GM12878 (cell line): ENCODE measurements at regions not wholly inside any gene's neighbourhood (a gene's known extent, or its start where the extent isn't known, plus 50 kb on each side); places are given as distances from the start of the nearest gene placed in this dataset.

Experiments used
- ATF7 ChIP-seq: fragments of 450-650 bp; IDR thresholded peaks from 2 replicates; pipeline ENCODE4 v1.6.1; 2016; ENCODE audit warnings: low read depth, mild to moderate bottlenecking
- CTCF ChIP-seq, 3 experiments: IDR thresholded peaks in 2 of 3; conservative IDR thresholded peaks in 1 of 3; 2 replicates each; pipeline ENCODE4 v1.5.1; 2011; ENCODE audit warnings: low read depth in 3 of 3, low read length in 3 of 3, mild to moderate bottlenecking in 3 of 3, control low read depth in 2 of 3, moderate library complexity in 2 of 3, inconsistent platforms in 1 of 3, mixed read lengths in 1 of 3; ENCODE audit not compliant: control insufficient read depth in 2 of 3, insufficient read depth in 1 of 3; ENCODE audit errors: extremely low read depth in 1 of 3
- E2F4 ChIP-seq: IDR thresholded peaks from 2 replicates; pipeline ENCODE4 v1.6.1; 2012; ENCODE audit warnings: low read depth, low read length, improper control_type of control experiment
- ELK1 ChIP-seq: IDR thresholded peaks from 2 replicates; pipeline ENCODE4 v1.6.1; 2012; ENCODE audit warnings: low read depth, low read length, improper control_type of control experiment
- EZH2 ChIP-seq: IDR thresholded peaks from 2 replicates; pipeline ENCODE4 v1.6.1; 2012; ENCODE audit warnings: low read depth, mild to moderate bottlenecking, control low read depth, inconsistent platforms, low read length, borderline replicate concordance; ENCODE audit not compliant: control insufficient read depth
- FOS ChIP-seq: IDR thresholded peaks from 3 replicates; pipeline ENCODE4 v1.6.1; 2011; ENCODE audit warnings: borderline replicate concordance; ENCODE audit not compliant: insufficient read length; ENCODE audit errors: extremely low read depth
- IRF4 ChIP-seq: IDR thresholded peaks from 2 replicates; pipeline ENCODE4 v1.6.1; 2011; ENCODE audit warnings: low read depth, low read length
- MYC ChIP-seq: IDR thresholded peaks from 2 replicates; pipeline ENCODE4 v1.6.1; 2011; ENCODE audit warnings: mild to moderate bottlenecking, low read length, moderate library complexity, inconsistent platforms; ENCODE audit not compliant: insufficient read depth, insufficient replicate concordance, insufficient read length, severe bottlenecking
- POLR2A ChIP-seq: IDR thresholded peaks from 2 replicates; pipeline ENCODE4 v1.6.1; 2011; ENCODE audit warnings: low read depth, mild to moderate bottlenecking, low read length
- SP1 ChIP-seq: IDR thresholded peaks from one replicate; pipeline ENCODE4 v1.6.1; 2011; ENCODE audit warnings: low read depth, low read length
- SREBF1 ChIP-seq: IDR thresholded peaks from 2 replicates; pipeline ENCODE4 v1.6.1; 2012; ENCODE audit warnings: mild to moderate bottlenecking, low read length
- ZNF592 ChIP-seq: fragments of 450-650 bp; IDR thresholded peaks from 2 replicates; pipeline ENCODE4 v1.6.1; 2017; ENCODE audit warnings: mild to moderate bottlenecking, moderate library complexity

- no peak for TF ChIP-seq EZH2
- no peak for TF ChIP-seq CTCF (IDR thresholded peaks at IDR 0.05 in 2 of 3, conservative IDR thresholded peaks at IDR 0.05 in 1 of 3; ENCODE audit: control insufficient read depth in 2 of 3, extremely low read depth in 1 of 3, insufficient read depth in 1 of 3, low read depth in 3 of 3, low read length in 3 of 3)
- no peak for TF ChIP-seq E2F4
- TF ChIP-seq ATF7, result no peak
- TF ChIP-seq IRF4, result no peak
- no peak for TF ChIP-seq MYC
- TF ChIP-seq POLR2A, result no peak
- no peak for TF ChIP-seq SREBF1
- no peak for TF ChIP-seq ELK1
- no peak for TF ChIP-seq FOS
- TF ChIP-seq ZNF592, result no peak
- no peak for TF ChIP-seq SP1
Observed at GRCh38 chr2:138269765-138270164, 231.8 kb upstream of the SPOPL start.
